Urinary bladder (tissue), 3 donors: ENCODE measurements at regions not wholly inside any gene's neighbourhood (a gene's known extent, or its start where the extent isn't known, plus 50 kb on each side); places are given as distances from the start of the nearest gene placed in this dataset.

ENCODE experiments used
- DNase-seq: peaks from one replicate; pipeline ENCODE4 v3.0.0-alpha.2; 2015; ENCODE audit errors: extremely low spot score
- H3K27ac ChIP-seq: one replicate; pipeline ENCODE4 v1.5.1; 2013; ENCODE audit warnings: low read depth, mild to moderate bottlenecking, moderate library complexity
- H3K36me3 ChIP-seq: one replicate; pipeline ENCODE4 v1.6.1; 2013; ENCODE audit warnings: mild to moderate bottlenecking, moderate library complexity; ENCODE audit not compliant: insufficient read depth
- H3K4me1 ChIP-seq: one replicate; pipeline ENCODE4 v1.6.1; 2013; ENCODE audit warnings: mild to moderate bottlenecking, moderate library complexity; ENCODE audit not compliant: insufficient read depth
- H3K4me3 ChIP-seq: one replicate; pipeline ENCODE4 v1.5.1; 2013; ENCODE audit warnings: low read depth, low read length
- WGBS: extraction: QIAGEN DNeasy Blood & Tissue Kit; methylation state at CpG from one replicate; pipeline ENCODE4 v1.1.7; 2013; 5-methylcytosine and 5-hydroxymethylcytosine counted together
- donor health status: healthy with polysubstance abuse.
- donor health status: healthy.

DNA sequence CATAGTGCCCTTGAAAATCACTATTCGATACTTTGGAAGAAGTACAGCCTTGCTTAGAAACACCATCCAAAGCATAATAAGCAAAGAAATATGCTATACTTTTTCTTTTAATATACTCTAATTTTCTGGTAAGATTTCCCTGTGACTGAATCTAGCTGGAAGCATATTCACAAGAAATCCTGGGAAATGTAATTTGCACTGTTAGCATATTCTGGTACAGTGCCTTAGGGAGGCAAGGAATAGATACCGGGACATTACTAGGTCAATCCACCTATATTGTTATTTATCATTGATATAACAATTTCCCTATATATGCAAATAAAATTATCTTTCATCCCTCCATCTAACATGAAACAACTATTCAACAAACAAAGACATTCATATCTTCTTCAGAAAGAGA lies 1131.3 kb upstream of the PRR20A start:
- 96% methylated on average over 2 of the region's 2 CpGs for WGBS
- H3K36me3 ChIP-seq, result no peaks in the 10 kb centered on the region

DNA sequence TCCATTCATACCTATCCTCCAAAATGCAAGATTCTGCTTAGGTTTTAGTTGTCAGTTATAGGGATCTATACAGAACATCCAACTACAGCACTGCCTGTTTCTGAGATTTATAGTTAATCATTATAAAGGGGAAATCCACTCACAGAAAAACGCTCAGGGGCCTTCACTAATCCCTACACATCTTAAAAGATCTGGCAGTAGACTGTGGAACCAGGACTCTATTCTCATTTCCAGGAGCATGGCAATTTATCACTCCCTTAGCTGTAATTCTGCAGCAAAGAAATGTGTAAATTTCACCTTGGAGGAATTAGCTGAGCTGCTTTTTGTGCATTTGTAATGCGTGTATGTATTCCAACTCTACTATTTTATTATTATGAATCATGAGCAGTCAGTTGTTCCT lies 1128.1 kb upstream of the PRR20A start:
- H3K4me3 ChIP-seq, result no peak overlapping the region
- H3K27ac ChIP-seq, result no peak overlapping the region
- no peaks in the 10 kb centered on the region for H3K36me3 ChIP-seq
- no peak for DNase-seq
- 56% methylated on average over 2 of the region's 2 CpGs for WGBS
- H3K4me1 ChIP-seq, result no peaks in the 10 kb centered on the region

More for the DNA sequence above, 1131.3 kb upstream of the PRR20A start:
- Histone ChIP-seq H3K4me3 (no peak overlapping the region), H3K4me1 (no peaks in the 10 kb centered on the region), H3K27ac (no peak overlapping the region)
- no peak for DNase-seq

DNA sequence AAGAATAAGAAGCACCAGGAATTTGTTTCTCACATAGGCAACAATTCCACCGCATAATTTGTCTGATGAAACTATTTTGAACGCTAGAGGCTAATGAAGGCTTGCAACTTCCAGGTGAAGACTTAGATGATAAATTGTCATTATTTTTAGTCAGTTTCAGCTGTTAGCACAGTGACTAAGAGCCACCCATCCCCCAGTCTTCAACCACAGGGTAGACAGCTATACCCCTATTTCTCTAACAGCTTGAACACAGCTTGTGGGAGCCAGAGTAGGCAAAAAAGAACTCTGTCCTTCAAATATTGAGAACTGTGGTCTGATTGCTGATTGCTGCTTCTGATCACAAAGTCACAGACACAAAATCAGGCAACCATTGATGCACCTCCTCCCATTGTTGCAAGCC lies 1124.8 kb upstream of the PRR20A start:
- no peak overlapping the region for H3K4me3 ChIP-seq
- DNase-seq, result no peak
- no peaks in the 10 kb centered on the region for H3K4me1 ChIP-seq

DNA sequence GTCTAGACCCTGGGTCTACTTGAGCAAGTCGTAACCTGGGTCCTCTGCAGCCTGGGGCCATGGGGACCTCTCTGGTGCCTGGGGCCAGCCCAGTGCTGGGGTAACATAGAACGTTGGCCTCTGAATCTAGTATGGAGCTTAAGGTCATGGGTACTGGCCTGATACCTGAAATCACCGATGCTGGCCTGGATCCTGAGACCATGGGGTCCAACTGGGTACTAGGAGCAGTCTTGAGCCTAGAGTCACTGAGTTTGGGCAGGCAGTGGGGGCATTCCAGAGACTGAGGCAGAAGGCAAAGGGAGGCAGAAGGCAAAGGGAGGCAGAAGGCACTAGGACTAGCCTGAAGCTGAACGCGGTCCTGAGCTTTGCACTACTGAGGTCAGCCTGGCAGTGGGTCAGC lies 1121.1 kb upstream of the PRR20A start:
- no peak for DNase-seq
- WGBS, result 89% methylated on average over 5 of the region's 5 CpGs
- H3K36me3 ChIP-seq, result no peaks in the 10 kb centered on the region
- no peaks in the 10 kb centered on the region for H3K4me1 ChIP-seq
- H3K27ac ChIP-seq, result no peak overlapping the region
- H3K4me3 ChIP-seq, result no peak overlapping the region

More for the DNA sequence above, 1124.8 kb upstream of the PRR20A start:
- WGBS, result 79% methylated on average over 2 of the region's 2 CpGs
- no peak overlapping the region for H3K27ac ChIP-seq
- H3K36me3 ChIP-seq, result no peaks in the 10 kb centered on the region

DNA sequence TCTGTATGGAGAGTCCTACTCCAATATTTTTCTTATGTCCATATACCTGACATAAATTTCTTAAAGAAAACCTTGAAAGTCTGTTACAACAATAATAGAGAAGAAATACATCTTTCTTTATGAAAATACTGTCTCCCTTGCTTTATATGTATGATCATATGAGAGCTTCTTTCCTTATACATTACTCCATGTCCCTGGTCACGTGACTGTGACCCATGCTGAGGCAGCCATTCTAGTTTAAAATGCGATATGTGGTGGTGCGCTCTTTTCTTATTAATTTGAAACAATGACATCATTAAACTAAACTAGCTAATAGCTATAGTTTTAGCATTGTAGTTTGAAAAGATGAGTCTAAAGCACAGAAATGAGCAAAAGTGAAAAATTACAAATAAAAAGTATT lies 1120.3 kb upstream of the PRR20A start:
- Histone ChIP-seq H3K36me3 (no peaks in the 10 kb centered on the region), H3K27ac (no peak overlapping the region), H3K4me3 (no peak overlapping the region), H3K4me1 (no peaks in the 10 kb centered on the region)
- 88% methylated on average over 3 of the region's 3 CpGs for WGBS
- no peak for DNase-seq

DNA sequence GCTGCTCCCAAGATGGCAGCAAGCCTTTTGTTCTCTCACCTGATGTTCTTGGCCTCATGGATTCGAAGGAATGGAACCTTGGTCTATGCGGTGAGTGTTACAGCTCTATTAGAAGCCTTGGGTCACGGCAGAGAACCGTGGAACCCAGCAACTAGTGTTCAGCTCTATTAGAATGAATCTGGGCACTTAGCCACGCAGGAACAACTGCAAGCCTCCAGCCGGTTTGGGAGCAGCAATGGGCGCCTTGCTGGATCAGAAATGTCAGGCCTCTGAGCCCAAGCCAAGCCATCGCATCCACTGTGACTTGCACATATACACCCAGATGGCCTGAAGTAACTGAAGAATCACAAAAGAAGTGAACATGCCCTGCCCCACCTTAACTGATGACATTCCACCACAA lies 1100.7 kb upstream of the PRR20A start:
- DNase-seq, result no peak
- no peak overlapping the region for H3K27ac ChIP-seq
- 94% methylated on average over 8 of the region's 8 CpGs for WGBS

DNA sequence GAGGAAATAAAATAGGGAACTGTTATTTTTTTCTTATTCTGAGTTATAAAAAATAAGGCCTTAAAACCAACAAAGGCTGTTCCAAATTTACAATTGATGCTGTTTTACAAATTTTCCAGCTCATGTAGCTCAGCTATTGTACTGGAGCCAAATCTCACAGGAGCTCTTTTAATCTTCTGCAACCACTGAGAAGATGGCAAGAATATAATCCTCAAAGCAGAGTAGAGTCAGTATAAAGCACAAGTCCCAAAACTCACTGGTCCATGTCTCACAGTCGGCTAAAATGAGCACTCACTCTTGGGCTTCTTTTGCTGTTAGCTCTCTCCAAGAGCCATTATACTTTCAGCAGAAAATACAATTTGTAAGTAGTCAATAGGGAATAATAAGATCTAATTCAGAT lies 1074.4 kb upstream of the PRR20A start:
- H3K36me3 ChIP-seq, result no peaks in the 10 kb centered on the region
- H3K27ac ChIP-seq, result no peak overlapping the region
- DNase-seq, result no peak
- no peak overlapping the region for H3K4me3 ChIP-seq
- 91% methylated on average over 1 of the region's 1 CpG for WGBS
- H3K4me1 ChIP-seq, result no peaks in the 10 kb centered on the region

More for the DNA sequence above, 1100.7 kb upstream of the PRR20A start:
- Histone ChIP-seq H3K4me3 (no peak overlapping the region), H3K36me3 (no peaks in the 10 kb centered on the region), H3K4me1 (no peaks in the 10 kb centered on the region)

DNA sequence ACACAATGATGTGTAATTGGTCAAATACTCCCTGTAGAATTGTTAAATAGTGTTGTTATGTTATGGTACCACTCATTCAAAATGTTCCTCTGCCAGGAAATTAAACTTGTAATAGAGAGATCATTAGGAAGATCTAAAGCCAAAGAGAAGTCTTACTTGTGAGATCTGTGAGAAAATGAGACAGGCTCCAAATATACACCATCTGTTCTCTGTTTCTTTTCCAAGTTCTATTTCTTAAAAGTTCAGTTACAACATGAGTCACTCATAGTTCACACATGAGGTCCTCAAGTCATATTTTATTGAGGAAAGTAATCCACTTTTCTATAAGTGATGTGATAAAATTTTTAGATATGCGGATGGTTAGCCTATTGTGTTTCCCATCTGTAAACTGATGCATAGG lies 1038.1 kb upstream of the PRR20A start:
- H3K27ac ChIP-seq, result no peak overlapping the region
- no peak for DNase-seq
- no peaks in the 10 kb centered on the region for H3K4me1 ChIP-seq
- 40% methylated on average over 1 of the region's 1 CpG for WGBS
- H3K4me3 ChIP-seq, result no peak overlapping the region
- no peaks in the 10 kb centered on the region for H3K36me3 ChIP-seq

DNA sequence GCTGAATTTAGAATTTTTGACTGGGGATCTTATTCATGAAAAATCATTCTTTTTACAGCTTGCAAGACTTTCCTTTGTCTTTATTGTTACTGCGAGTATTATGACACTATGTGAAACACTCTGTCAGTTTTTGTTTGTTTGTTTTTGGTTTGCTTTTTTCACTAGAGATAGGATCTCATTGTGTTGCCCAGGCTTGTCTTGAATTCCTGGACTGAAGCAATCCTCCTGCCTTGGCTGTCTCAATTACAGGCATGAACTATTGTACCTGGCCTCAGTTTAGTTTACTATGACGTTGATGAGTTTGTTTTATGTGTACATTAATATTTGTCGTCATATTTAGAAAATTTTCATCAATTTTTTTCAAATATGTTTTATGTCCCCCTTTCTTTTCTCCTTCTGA lies 1030.0 kb upstream of the PRR20A start:
- Histone ChIP-seq H3K4me3 (no peak overlapping the region), H3K27ac (no peak overlapping the region), H3K36me3 (no peaks in the 10 kb centered on the region), H3K4me1 (no peaks in the 10 kb centered on the region)
- DNase-seq, result no peak
- 62% methylated on average over 3 of the region's 3 CpGs for WGBS

DNA sequence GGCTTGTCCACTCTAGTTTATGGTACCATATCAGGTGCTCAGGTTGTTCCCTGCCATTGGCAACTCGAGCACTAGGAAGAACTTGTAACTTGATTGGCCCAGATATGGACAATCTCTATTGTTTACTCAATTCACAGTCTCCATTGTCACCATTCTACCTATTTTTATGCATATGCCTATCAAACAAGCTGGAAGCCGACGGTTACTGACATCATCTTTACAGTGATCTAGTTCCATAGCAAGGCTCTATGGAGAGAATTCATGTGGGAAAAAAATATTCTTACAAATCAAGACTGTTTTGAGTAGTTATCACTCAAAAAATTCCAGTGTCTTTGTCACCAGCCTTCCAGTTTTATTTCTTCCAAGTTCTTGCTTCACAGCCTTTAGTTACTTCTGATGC lies 1006.2 kb upstream of the PRR20A start:
- Histone ChIP-seq H3K36me3 (no peaks in the 10 kb centered on the region), H3K27ac (no peak overlapping the region), H3K4me3 (no peak overlapping the region), H3K4me1 (no peaks in the 10 kb centered on the region)
- WGBS, result 81% methylated on average over 3 of the region's 3 CpGs
- DNase-seq, result no peak

DNA sequence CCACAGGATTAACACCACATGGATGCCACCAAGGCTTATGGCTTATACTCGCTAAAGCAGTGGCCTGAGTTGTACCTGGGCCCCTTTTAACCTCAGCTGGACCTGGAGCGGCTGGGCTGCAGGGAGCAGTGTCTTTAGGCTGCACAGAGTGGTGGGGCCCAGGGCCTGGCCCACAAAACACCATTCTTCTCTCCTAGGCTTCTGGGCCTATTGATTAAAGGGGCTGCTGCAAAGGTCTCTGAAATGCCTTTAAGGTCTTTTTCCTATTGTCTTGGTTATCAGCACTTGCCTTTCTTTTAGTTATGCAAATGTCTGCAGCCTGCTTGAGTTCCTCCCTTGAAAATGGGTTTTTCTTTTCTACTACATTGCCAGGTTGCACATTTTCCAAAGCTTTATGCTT lies 973.9 kb upstream of the PRR20A start:
- DNase-seq, result no peak
- Histone ChIP-seq H3K27ac (no peak overlapping the region), H3K36me3 (no peaks in the 10 kb centered on the region), H3K4me3 (no peak overlapping the region), H3K4me1 (no peaks in the 10 kb centered on the region)
- WGBS, result 84% methylated on average over 2 of the region's 2 CpGs

DNA sequence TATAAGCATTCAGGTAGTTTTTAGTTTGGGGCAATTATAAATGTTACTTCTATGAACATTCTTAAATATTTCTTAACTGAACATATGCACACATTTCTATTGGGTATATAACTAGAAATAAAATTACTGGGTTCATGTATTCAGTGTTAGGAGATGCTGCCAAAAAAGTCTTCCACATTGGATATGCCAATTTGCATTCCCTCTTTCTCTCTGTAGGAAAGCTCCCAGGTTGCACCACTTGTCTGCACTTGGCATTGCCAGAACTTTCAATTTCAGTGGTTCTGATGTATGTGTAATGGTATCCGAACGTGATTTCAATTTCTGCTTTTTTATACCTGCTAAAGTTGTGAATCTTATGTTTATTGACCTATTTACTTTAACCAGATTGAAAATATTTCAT lies 972.1 kb upstream of the PRR20A start:
- 86% methylated on average over 2 of the region's 2 CpGs for WGBS
- Histone ChIP-seq H3K27ac (no peak overlapping the region), H3K4me1 (no peaks in the 10 kb centered on the region), H3K4me3 (no peak overlapping the region), H3K36me3 (no peaks in the 10 kb centered on the region)
- DNase-seq, result no peak

DNA sequence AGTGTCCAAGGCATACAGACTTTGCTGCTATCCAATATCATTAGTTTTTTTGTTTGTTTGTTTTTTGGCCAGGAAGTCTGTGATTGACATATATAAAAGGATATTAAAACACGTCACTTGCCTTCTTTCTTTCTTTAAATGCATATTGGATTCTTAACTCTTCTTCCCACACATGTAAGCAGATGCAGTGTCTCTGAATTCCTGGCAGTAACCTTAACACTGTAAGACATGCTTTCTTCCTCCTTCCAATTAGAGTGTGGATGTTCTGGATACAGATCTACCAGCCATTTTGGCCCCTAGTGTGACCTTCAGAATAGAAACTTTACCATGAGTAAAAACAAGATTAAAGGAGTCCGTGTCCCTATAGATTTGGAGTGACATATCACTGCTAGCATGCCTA lies 967.4 kb upstream of the PRR20A start:
- H3K4me1 ChIP-seq, result no peaks in the 10 kb centered on the region
- H3K36me3 ChIP-seq, result no peaks in the 10 kb centered on the region
- H3K27ac ChIP-seq, result no peak overlapping the region
- no peak for DNase-seq
- no peak overlapping the region for H3K4me3 ChIP-seq
- WGBS, result 39% methylated on average over 2 of the region's 2 CpGs

DNA sequence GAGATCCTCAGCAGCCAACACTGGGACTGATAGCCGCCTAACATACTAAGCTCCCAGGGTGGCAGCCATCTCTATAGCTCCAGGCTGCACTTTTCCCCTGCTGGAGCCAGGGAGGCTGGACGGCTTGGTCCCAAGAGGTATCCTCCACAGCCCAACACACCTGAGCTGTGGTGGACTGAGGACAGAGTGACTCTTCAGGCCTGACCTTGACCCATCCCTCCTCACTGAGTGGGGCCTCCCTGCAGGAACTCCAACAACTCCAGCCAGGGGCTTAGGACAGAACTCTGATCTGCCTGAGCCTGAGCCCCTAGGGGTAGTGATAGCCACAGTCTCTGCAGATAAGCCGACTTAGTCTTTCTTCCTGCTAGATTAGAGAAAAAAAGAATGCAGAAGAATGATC lies 958.1 kb upstream of the PRR20A start:
- WGBS, result 86% methylated on average over 3 of the region's 3 CpGs
- DNase-seq, result no peak

DNA sequence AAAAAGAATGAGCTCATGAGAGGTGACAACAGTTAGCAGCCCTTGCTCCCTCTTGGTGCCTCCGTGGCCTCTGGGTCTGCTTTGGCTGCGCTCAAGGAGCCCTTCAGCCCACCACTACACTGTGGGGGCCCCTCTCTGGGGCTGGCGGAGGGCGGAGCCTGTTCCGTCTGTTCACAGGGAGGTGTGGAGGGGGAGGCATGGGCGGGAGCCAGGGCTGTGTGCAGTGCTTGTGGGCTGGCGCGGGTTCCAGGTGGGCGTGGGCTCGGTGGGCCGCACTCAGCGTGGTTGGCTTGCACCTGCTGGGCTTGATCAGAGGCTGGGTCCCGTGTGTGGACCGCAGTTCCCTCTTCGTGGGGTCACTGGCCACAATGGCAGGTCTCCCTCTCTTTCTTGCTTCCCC lies 953.4 kb upstream of the PRR20A start:
- no peak overlapping the region for H3K27ac ChIP-seq

More for the DNA sequence above, 958.1 kb upstream of the PRR20A start:
- Histone ChIP-seq H3K36me3 (no peaks in the 10 kb centered on the region), H3K4me3 (no peak overlapping the region), H3K4me1 (no peaks in the 10 kb centered on the region), H3K27ac (no peak overlapping the region)

More for the DNA sequence above, 953.4 kb upstream of the PRR20A start:
- Histone ChIP-seq H3K4me1 (no peaks in the 10 kb centered on the region), H3K36me3 (no peaks in the 10 kb centered on the region), H3K4me3 (no peak overlapping the region)
- no peak for DNase-seq
- WGBS, result 93% methylated on average over 15 of the region's 15 CpGs
